KOPT-K1 (cell line): ENCODE measurements at regions not wholly inside any gene's neighbourhood (a gene's known extent, or its start where the extent isn't known, plus 50 kb on each side); places are given as distances from the start of the nearest gene placed in this dataset.
"Not testable (repeated sequence)": the region's sequence is repeated elsewhere in the genome, so short reads cannot be mapped to it uniquely, and the experiment has no call there.

ENCODE experiments used
- H3K27ac ChIP-seq: fragments of 200-600 bp; sonication (generic); 2 replicates; pipeline ENCODE4 v1.5.1; 2016; ENCODE audit warnings: antibody characterized with exemption, mild to moderate bottlenecking, low read depth, low read length; ENCODE audit not compliant: poor library complexity, severe bottlenecking
- H3K36me3 ChIP-seq: fragments of 200-600 bp; sonication (generic); 2 replicates; pipeline ENCODE4 v1.5.1; 2017; ENCODE audit warnings: antibody characterized with exemption, mild to moderate bottlenecking, low read length, moderate library complexity; ENCODE audit not compliant: insufficient read depth
- H3K9me3 ChIP-seq: fragments of 200-600 bp; sonication (generic); 2 replicates; pipeline ENCODE4 v1.5.1; 2017; ENCODE audit warnings: antibody characterized with exemption, low read length, mild to moderate bottlenecking; ENCODE audit not compliant: insufficient read depth, poor library complexity, severe bottlenecking

DNA sequence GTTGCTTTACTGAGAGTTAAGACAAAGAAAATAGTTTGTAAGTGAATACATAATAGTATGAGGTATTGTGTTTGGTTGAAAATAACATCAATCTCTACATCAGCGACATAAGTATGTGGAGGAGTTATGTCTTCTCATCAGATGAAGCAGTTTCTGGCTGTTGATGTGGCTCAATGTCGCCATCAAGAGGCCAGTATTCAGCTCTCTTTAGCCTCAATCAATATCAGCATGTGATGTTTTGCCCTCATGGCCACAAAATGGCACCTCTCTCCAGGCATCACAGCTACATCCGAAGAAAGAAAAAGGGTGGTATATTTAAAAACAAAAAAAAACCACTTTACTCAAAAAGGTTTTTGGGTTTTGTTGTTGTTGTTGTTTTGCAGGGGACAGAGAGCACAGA is 302.3 kb upstream of the TMEM132C start:
- Histone ChIP-seq H3K36me3 (no peaks in the 10 kb centered on the region), H3K9me3 (no peaks in the 10 kb centered on the region), H3K27ac (no peak overlapping the region)

- no peak overlapping the region for H3K27ac ChIP-seq
- H3K36me3 ChIP-seq, result no peaks in the 10 kb centered on the region
- no peaks in the 10 kb centered on the region for H3K9me3 ChIP-seq
These were observed 300.6 kb upstream of the TMEM132C start for GRCh38 chr12:127966331-127966730.

GRCh38 chr12:127970491-127970890 is 296.5 kb upstream of the TMEM132C start:
- H3K9me3 ChIP-seq, result no peaks in the 10 kb centered on the region
- no peaks in the 10 kb centered on the region for H3K36me3 ChIP-seq
- no peak overlapping the region for H3K27ac ChIP-seq

- H3K27ac ChIP-seq, result no peak overlapping the region
- H3K9me3 ChIP-seq, result no peaks in the 10 kb centered on the region
- no peaks in the 10 kb centered on the region for H3K36me3 ChIP-seq
These were observed 286.4 kb upstream of the TMEM132C start for GRCh38 chr12:127980585-127980984.

DNA sequence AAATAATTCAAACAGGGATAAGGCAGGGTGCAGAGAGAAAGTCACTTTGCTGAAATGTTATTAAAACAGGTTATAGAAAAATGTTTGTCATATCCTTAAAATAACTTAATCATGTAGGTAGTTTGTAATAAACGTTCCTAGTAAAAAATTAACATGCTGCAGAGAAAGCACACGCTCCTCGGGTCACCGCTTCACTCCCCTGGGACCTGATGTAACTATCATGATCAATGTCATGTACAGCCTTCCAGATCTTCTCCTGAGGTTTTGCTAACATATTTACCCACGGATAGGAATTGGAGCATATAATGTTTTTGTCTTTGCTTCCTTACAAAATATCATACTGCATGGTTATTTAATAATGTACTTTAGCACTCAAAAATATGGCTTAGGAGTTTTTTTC is 285.1 kb upstream of the TMEM132C start:
- H3K36me3 ChIP-seq, result no peaks in the 10 kb centered on the region
- H3K27ac ChIP-seq, result no peak overlapping the region
- no peaks in the 10 kb centered on the region for H3K9me3 ChIP-seq

DNA sequence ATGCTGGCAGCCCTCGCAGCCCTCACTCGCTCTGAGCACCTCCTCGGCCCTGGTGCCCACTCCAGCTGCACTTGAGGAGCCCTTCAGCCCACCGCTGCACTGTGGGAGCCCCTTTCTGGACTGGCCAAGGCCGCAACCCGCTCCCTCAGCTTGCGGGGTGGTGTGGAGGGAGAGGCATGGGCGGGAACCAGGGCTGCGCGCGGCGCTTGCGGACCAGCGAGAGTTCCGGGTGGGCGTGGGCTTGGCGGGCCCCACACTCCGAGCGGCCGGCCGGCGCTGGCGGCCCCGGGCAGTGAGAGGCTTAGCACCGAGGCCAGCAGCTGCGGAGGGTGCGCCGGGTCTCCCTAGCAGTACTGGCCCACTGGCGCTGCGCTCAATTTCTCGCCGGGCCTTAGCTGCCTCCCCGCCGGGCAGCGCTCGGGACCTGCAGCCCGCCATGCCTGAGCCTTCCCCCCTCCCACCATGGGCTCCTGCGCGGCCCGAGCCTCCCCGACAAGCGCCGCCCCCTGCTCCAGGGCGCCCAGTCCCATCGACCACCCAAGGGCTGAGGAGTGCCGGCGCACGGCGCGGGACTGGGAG is 283.7 kb upstream of the TMEM132C start:
- H3K36me3 ChIP-seq, H3K27ac ChIP-seq, H3K9me3 ChIP-seq: not testable (repeated sequence)

DNA sequence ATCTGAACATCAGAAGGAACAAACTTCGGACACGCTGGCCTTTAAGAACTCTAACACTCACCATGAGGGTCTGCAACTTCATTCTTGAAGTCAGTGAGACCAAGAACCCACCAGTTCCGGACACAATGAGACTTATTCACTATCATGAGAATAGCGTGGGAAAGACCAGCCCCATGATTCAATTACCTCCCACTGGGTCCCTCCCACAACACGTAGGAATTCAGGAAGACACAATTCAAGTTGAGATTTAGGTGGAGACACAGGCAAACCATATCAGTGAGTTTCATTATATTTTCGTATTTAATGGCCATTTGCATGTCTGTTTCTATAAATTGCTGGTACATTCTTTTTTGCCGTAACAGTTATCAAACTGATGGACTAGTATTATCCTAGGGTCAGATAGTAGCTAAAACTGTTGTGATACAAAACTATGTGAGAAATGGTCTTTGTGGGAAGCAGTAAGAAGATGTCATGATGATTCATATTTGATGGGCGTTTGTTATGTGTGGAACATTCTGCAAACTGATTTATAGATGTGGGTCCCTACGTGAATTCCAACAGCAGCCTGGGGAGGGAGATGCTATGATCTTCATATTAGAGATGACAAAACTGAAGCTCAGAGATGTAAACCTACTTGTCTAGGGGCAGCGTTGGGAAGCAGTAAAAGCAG is 282.4 kb upstream of the TMEM132C start:
- H3K9me3 ChIP-seq, result no peaks in the 10 kb centered on the region
- H3K27ac ChIP-seq, result no peak overlapping the region
- H3K36me3 ChIP-seq, result no peaks in the 10 kb centered on the region

GRCh38 chr12:127987199-127987901 is 279.6 kb upstream of the TMEM132C start:
- Histone ChIP-seq H3K27ac (no peak overlapping the region), H3K9me3 (peaks cover 17% of the 10 kb centered on the region), H3K36me3 (no peaks in the 10 kb centered on the region)

DNA sequence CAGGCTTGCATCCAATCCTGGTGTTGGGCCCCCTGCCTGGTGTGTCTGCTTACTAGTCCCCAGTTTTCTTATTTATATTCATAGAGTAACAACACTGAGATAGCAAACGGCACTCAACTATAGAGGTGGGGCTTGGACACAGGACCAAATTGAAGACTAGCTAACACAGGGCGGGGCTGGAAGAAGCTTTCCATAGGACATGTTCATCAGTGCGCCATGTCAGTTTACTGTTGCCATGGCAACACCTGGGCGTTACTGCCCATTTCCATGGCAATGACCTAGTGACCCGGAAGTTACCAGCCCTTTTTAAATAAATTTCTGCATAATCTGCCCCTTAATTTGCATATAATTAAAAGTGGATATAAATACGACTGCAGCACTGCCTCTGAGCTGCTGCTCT is 275.5 kb upstream of the TMEM132C start:
- Histone ChIP-seq H3K27ac (no peak overlapping the region), H3K36me3 (no peaks in the 10 kb centered on the region), H3K9me3 (peaks cover 18% of the 10 kb centered on the region)

GRCh38 chr12:127998988-127999387 is 268.0 kb upstream of the TMEM132C start:
- Histone ChIP-seq H3K27ac (no peak overlapping the region), H3K9me3 (no peaks in the 10 kb centered on the region), H3K36me3 (no peaks in the 10 kb centered on the region)

DNA sequence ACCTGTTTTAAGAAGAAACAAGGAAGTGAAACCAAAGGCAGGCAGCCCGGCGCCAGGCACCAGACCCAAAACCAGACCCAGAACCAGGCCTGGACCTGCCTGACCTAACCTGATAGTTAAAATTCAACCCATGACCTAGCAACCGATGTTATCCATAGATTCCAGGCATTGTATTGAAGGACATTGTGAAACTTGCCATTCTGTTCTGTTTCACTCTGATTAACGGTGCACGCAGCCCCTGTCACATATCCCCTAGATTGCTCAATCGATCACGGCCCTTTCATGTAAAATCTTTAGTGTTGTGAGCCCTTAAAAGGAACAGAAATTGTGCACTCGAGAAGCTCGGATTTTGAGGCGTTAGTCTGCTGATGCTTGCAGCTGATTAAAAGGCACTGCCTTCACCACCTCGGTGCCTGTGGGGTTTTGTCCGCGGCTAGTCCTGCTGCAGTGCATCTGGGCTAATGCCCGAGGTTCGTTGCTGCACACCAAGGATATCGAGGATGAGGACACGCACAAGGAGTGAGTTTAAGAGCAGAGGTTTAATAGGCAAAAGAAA is 262.5 kb upstream of the TMEM132C start:
- no peak overlapping the region for H3K27ac ChIP-seq
- H3K9me3 ChIP-seq, result no peaks in the 10 kb centered on the region
- H3K36me3 ChIP-seq, result no peaks in the 10 kb centered on the region

GRCh38 chr12:128007250-128007649 is 259.7 kb upstream of the TMEM132C start:
- Histone ChIP-seq H3K27ac (no peak overlapping the region), H3K9me3 (no peaks in the 10 kb centered on the region), H3K36me3 (no peaks in the 10 kb centered on the region)

- Histone ChIP-seq H3K27ac (no peak overlapping the region), H3K36me3 (no peaks in the 10 kb centered on the region), H3K9me3 (no peaks in the 10 kb centered on the region)
These were observed 258.6 kb upstream of the TMEM132C start for GRCh38 chr12:128008341-128008740.

DNA sequence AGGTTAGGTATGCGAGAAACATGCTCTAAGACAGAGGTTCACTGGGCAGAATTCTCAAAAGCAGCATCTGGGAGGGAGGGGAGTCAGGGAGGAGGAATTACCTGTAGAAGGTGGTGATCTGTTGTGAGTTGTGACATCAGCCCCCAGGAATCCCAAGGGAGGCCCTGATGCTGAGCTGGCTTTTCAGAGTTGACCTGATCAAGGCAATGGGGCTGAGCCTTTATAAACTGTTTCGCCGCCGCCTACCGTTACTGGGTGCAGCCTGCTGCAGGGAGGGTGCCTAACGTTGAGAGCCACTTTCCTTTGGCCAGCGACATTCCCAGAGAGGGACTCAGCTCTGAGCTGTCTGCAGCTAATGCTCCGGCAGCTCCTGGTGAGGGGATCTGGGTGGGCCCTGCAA is 257.9 kb upstream of the TMEM132C start:
- Histone ChIP-seq H3K9me3 (no peaks in the 10 kb centered on the region), H3K36me3 (no peaks in the 10 kb centered on the region), H3K27ac (no peak overlapping the region)

- no peaks in the 10 kb centered on the region for H3K9me3 ChIP-seq
- no peak overlapping the region for H3K27ac ChIP-seq
These were observed 254.9 kb upstream of the TMEM132C start for GRCh38 chr12:128012110-128012509.

More at GRCh38 chr12:128012110-128012509, 254.9 kb upstream of the TMEM132C start:
- no peaks in the 10 kb centered on the region for H3K36me3 ChIP-seq
